HUES64 (cell line): ENCODE measurements at regions not wholly inside any gene's neighbourhood (a gene's known extent, or its start where the extent isn't known, plus 50 kb on each side); places are given as distances from the start of the nearest gene placed in this dataset.

Source experiments
- H3K27ac ChIP-seq: 2 replicates; pipeline ENCODE4 v1.7.0; 2013; ENCODE audit warnings: low read depth, low read length, inconsistent platforms
- H3K27me3 ChIP-seq: 2 replicates; pipeline ENCODE4 v1.6.1; 2013; ENCODE audit warnings: mild to moderate bottlenecking, low read length; ENCODE audit not compliant: insufficient read depth
- H3K36me3 ChIP-seq: 2 replicates; pipeline ENCODE4 v1.6.1; 2013; ENCODE audit warnings: mild to moderate bottlenecking, low read length; ENCODE audit not compliant: insufficient read depth
- H3K4me1 ChIP-seq: 2 replicates; pipeline ENCODE4 v1.6.1; 2013; ENCODE audit warnings: mild to moderate bottlenecking, low read length, moderate library complexity; ENCODE audit not compliant: insufficient read depth
- H3K4me3 ChIP-seq: 2 replicates; pipeline ENCODE4 v1.5.1; 2013; ENCODE audit warnings: mild to moderate bottlenecking, low read length, moderate library complexity
- H3K9ac ChIP-seq: 2 replicates; pipeline ENCODE4 v1.6.1; 2013; ENCODE audit warnings: mild to moderate bottlenecking, low read depth, low read length
- H3K9me3 ChIP-seq: 2 replicates; pipeline ENCODE4 v1.6.1; 2013; ENCODE audit warnings: low read depth, low read length; ENCODE audit not compliant: insufficient read depth
- WGBS: fragments of 150-250, 120-280 bp; methylation state at CpG from one replicate; pipeline ENCODE4 v1.1.7; 2013; ENCODE audit warnings: missing lambda C conversion rate; 5-methylcytosine and 5-hydroxymethylcytosine counted together

DNA sequence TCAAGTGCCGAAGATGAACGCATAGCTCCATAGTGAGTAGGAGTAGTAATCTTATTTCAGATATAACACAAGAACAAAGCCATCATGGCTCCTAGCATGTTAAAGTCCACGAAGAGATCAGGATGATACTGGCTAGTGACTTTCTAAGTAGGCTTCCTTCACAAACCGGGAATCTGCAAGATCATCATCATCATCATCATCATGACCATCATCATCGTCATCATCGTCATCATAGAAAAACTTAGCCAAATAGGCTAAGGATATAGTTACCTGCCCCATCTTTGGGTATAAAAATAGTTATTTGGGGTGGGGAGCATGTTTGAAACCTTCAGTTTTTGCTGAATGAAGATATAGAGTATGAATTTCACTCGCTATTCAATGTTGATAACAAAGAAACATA, 57.9 kb downstream of the PYDC2 start:
- Histone ChIP-seq H3K9ac (no peak overlapping the region), H3K36me3 (no peaks in the 10 kb centered on the region), H3K27me3 (no peaks in the 10 kb centered on the region), H3K4me1 (no peaks in the 10 kb centered on the region), H3K4me3 (no peak overlapping the region), H3K27ac (no peak overlapping the region), H3K9me3 (no peaks in the 10 kb centered on the region)
- WGBS: 93% methylated on average over 4 of the region's 7 CpGs

DNA sequence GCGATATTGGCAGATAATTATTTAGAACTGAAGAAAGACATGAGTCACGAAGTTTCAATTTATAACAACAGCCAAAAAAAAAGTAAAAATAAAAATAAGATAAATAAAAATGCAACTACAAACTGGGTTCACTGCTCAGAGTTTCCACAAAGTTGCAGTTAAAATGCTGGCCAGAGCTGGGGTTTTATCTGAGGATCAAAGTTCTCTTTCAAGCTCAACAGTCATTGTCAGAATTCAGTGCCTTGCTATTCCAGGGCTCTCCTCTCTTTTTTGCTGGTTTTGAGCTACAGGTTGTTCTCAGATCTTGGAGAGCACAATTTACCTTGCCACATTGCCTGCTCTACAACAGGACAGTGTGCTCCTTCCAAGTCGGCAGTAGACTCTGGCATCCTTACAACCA, 60.1 kb downstream of the PYDC2 start:
- 91% methylated on average over 2 of the region's 3 CpGs for WGBS
- Histone ChIP-seq H3K9ac (no peak overlapping the region), H3K27ac (no peak overlapping the region), H3K4me1 (no peaks in the 10 kb centered on the region), H3K4me3 (no peak overlapping the region), H3K9me3 (no peaks in the 10 kb centered on the region), H3K36me3 (no peaks in the 10 kb centered on the region), H3K27me3 (no peaks in the 10 kb centered on the region)

DNA sequence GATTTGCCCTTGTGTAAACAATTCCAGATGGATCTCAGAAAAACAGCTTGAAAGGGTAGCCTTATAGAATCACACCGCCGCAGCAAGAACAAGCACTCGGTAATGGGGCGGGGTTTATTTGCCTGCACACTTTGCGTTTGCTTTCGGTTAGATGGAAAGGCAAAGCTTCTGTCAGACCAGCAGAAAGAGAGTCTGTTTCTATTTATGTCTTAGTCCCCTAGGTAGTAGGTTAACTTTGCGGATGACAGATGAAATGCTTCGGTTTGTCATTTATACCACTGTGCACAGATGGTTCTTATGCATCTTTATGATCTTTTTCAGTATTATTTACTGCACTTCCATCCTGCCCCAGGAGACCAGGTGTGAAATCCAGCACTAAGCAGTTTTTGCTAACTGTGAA, 62.2 kb downstream of the PYDC2 start:
- 97% methylated on average over 8 of the region's 8 CpGs for WGBS
- H3K27ac ChIP-seq: no peak overlapping the region

DNA sequence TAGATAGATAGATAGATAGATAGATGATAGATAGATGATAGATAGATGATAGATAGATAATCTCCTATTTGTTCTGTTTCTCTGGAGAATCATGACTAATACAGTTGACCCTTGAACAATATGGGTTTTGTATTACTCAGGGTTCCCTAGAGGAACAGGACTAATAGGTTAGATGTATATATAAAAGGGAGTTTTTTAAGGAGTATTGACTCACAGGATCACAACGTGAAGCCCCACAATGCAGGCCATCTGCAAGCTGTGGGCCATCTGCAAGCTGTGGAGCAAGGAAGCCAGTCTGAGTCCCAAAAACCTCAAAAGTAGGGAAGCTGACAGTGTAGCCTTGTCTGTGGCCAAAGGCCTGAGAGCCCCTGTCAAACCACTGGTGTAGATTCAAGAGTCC, 67.6 kb downstream of the PYDC2 start:
- H3K4me3 ChIP-seq: no peak overlapping the region

More for the DNA sequence above, 62.2 kb downstream of the PYDC2 start:
- Histone ChIP-seq H3K4me3 (no peak overlapping the region), H3K9me3 (no peaks in the 10 kb centered on the region), H3K4me1 (no peaks in the 10 kb centered on the region), H3K36me3 (no peaks in the 10 kb centered on the region), H3K9ac (no peak overlapping the region), H3K27me3 (no peaks in the 10 kb centered on the region)

DNA sequence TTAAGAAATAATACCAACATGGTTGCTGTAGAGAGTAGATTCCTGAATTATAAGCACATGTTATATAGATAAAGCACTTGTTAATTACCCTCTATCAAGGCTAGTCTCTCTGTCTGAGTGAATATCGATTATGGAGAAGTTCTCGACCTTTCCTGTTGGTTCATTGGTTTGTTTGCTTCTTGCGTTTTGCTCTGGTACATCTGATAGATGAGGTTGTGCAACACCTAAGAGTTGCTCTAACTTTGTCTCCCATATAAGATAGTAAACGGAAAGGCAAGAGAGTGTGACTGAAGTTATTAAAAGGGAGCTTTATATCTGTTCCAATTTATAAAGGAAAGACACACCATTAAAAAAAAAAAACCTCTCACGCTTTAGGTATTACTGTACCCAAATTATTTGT, 69.0 kb downstream of the PYDC2 start:
- H3K27me3 ChIP-seq: no peaks in the 10 kb centered on the region
- WGBS: 100% methylated on average over 3 of the region's 5 CpGs
- H3K4me3 ChIP-seq: no peak overlapping the region
- H3K4me1 ChIP-seq: no peaks in the 10 kb centered on the region
- H3K36me3 ChIP-seq: no peaks in the 10 kb centered on the region
- no peaks in the 10 kb centered on the region for H3K9me3 ChIP-seq
- no peak overlapping the region for H3K9ac ChIP-seq
- no peak overlapping the region for H3K27ac ChIP-seq

More for the DNA sequence above, 67.6 kb downstream of the PYDC2 start:
- Histone ChIP-seq H3K9me3 (no peaks in the 10 kb centered on the region), H3K27me3 (no peaks in the 10 kb centered on the region), H3K36me3 (no peaks in the 10 kb centered on the region), H3K9ac (no peak overlapping the region), H3K27ac (no peak overlapping the region), H3K4me1 (no peaks in the 10 kb centered on the region)
- 100% methylated on average over 1 of the region's 1 CpG for WGBS

DNA sequence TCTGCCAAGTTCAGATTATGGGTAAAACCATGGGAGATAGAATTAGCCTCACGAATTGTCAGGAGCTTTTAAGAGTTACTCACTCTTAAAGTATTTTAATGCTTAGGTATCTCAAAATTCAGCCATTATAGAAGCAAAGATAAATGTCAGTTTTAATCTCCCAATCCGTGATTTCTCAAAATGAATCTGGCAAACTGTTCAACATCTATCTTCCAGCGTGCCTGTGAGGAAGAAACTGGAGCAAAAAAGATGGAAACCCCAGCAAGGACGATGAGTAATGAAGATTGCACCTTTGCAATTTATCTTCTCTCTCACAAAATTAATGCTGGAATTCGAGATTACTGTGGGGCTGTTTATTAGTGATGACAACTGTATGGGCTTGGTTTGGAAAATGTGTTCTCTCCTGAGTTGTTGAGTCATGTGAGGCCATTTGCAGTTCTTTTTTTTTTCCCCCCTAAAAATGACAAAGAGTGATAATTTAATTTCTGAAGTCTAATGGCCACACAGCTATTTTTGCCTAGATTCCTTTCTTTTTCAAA, 70.5 kb downstream of the PYDC2 start:
- Histone ChIP-seq H3K4me3 (no peak overlapping the region), H3K27ac (no peak overlapping the region), H3K4me1 (no peaks in the 10 kb centered on the region), H3K36me3 (no peaks in the 10 kb centered on the region), H3K9ac (no peak overlapping the region), H3K9me3 (no peaks in the 10 kb centered on the region), H3K27me3 (no peaks in the 10 kb centered on the region)
- 86% methylated on average over 5 of the region's 5 CpGs for WGBS

DNA sequence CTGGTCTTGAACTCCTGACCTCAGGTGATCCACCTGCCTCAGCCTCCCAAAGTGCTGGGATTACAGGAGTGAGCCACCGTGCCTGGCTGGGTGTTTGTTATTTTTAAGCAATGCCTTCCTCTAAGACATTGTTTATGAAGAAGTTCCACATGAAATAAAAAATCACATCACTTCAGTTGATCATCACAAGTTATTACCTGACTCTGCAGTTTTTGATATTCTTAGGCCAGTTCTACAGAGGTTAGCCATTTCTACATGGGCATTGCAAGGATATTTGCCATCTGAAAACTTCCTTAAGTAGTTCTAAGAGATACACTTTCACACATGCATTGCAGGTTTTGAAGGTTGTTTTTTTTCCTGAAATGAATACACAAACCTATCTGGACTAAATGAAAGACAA, 82.1 kb downstream of the PYDC2 start:
- no peak overlapping the region for H3K9ac ChIP-seq

DNA sequence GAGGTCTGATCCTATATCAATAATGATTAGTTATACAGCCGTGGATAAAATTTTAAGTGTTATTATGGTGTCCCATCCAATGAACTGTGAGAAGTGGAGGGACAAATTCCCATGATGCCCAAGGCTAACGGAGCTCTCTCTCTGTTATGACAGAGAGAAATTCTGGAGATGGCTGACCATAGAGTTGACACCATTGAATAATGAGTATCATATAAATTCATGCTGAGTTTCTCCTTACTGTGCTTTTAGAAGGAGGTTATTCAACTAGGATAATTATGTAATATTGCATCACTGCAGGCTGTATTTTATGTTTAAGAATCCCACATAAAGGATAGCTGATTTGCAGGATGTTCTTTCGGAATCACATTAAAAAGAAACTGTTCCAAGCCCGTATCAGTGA, 82.9 kb downstream of the PYDC2 start:
- Histone ChIP-seq H3K27me3 (no peaks in the 10 kb centered on the region), H3K9ac (no peak overlapping the region)
- WGBS: 93% methylated on average over 2 of the region's 4 CpGs

More for the DNA sequence above, 82.1 kb downstream of the PYDC2 start:
- no peaks in the 10 kb centered on the region for H3K36me3 ChIP-seq
- H3K4me1 ChIP-seq: no peaks in the 10 kb centered on the region
- H3K27me3 ChIP-seq: no peaks in the 10 kb centered on the region
- no peaks in the 10 kb centered on the region; the same call in 1 of the 2 replicates for H3K9me3 ChIP-seq
- H3K27ac ChIP-seq: no peak overlapping the region
- H3K4me3 ChIP-seq: no peak overlapping the region
- 92% methylated on average over 1 of the region's 1 CpG for WGBS

DNA sequence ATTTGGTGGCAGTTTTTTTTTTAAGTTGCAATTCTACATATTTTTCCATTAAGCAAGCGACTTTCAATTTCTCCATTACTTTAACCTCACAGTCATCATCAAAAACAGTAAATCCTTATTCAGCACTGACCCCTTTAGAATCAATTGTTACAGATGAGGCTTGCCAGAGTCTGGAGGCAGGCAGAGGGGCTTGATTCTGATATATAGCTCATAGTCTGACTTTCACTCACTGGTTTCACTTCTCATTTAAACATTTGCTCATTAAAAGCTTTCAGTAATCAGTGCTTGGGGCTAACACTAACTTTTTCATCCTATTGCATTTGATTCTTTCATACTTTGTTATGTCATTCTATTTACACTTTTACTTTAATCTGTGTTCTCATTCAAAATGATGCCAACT, 88.4 kb downstream of the PYDC2 start:
- Histone ChIP-seq H3K27ac (no peak overlapping the region), H3K4me1 (no peaks in the 10 kb centered on the region), H3K27me3 (no peaks in the 10 kb centered on the region), H3K4me3 (no peak overlapping the region), H3K9me3 (peaks cover 3% of the 10 kb centered on the region; the same call in 1 of the 2 replicates), H3K9ac (no peak overlapping the region), H3K36me3 (no peaks in the 10 kb centered on the region)
- WGBS: 89% methylated on average over 1 of the region's 1 CpG

More for the DNA sequence above, 82.9 kb downstream of the PYDC2 start:
- Histone ChIP-seq H3K36me3 (no peaks in the 10 kb centered on the region), H3K27ac (no peak overlapping the region), H3K9me3 (peaks cover 3% of the 10 kb centered on the region; the same call in 1 of the 2 replicates), H3K4me1 (no peaks in the 10 kb centered on the region), H3K4me3 (no peak overlapping the region)

DNA sequence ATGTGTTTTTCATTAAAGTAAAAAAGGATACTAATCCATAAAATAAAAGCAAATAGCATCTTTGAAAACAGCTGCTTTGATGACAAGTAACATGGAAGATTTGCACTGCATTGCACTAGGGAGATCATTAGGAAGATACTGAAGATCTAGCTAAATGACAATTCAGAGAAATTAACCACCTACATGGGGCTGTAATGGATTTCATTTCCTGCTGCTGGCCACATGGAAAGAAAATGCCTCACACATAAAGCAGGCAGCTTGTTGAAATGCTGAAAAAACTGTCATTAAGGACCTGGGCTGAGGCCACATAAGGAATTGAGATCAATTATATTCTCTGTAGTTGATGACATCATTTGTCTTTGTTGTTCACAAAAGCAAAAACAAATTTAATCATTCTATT, 94.1 kb downstream of the PYDC2 start:
- no peak overlapping the region for H3K9ac ChIP-seq
- no peaks in the 10 kb centered on the region for H3K4me1 ChIP-seq
- no peaks in the 10 kb centered on the region for H3K9me3 ChIP-seq
- no peaks in the 10 kb centered on the region for H3K27me3 ChIP-seq
- H3K27ac ChIP-seq: no peak overlapping the region
- H3K36me3 ChIP-seq: no peaks in the 10 kb centered on the region
- H3K4me3 ChIP-seq: no peak overlapping the region

DNA sequence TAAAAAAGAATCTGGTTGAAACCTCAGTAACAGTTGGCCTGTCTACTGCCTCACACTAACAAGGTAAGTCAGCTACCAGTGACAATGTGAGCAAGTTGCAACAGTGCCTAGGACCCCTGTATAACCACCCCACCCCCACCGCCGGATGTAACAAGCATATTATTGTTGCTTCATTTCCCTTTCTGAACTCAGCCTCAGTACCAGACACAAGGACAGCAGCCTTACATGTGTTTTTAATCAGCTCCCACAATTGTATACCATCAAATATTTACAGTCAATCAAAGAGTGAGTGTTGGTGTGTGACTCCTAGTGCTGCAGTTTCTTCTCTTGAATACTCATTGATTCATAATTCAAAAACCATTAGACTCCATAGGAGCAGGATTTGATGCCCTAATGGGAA, 96.4 kb downstream of the PYDC2 start:
- Histone ChIP-seq H3K36me3 (no peaks in the 10 kb centered on the region), H3K9me3 (no peaks in the 10 kb centered on the region), H3K27ac (no peak overlapping the region), H3K9ac (no peak overlapping the region), H3K4me1 (no peaks in the 10 kb centered on the region), H3K4me3 (no peak overlapping the region), H3K27me3 (no peaks in the 10 kb centered on the region)
- 94% methylated on average over 2 of the region's 2 CpGs for WGBS

DNA sequence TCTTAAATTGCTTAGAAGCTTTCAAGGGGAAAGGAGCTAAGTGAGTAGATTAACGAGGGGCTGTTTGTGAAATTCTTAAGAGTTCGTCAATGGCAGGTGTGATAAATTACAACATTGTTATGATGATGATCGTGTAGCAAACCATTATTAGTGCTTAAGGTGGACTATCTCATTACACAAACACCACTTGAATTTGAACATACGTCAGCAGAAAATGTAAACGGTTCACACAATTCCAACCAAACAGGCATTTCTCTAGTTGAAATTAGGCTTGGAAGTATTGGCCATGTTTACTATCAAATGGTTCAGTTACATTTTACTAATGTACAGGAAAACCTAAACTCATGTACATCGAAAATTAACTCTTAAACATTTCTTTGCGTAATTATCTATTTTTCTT, 102.8 kb downstream of the PYDC2 start:
- no peak overlapping the region for H3K27ac ChIP-seq
- H3K9me3 ChIP-seq: no peaks in the 10 kb centered on the region
- H3K4me3 ChIP-seq: no peak overlapping the region
- no peaks in the 10 kb centered on the region for H3K27me3 ChIP-seq
- no peak overlapping the region for H3K9ac ChIP-seq
- H3K4me1 ChIP-seq: no peaks in the 10 kb centered on the region
- H3K36me3 ChIP-seq: no peaks in the 10 kb centered on the region
- WGBS: 89% methylated on average over 7 of the region's 7 CpGs
